Osteoblast (primary cell): ENCODE measurements at regions not wholly inside any gene's neighbourhood (a gene's known extent, or its start where the extent isn't known, plus 50 kb on each side); places are given as distances from the start of the nearest gene placed in this dataset.

Experiments used
- DNase-seq: peaks from one replicate; pipeline ENCODE4 v3.0.0; 2011; ENCODE audit warnings: low spot score, mixed read lengths; ENCODE audit not compliant: insufficient read length; ENCODE audit errors: missing footprints
- H2AFZ ChIP-seq: 2 replicates; pipeline ENCODE4 v1.6.0; 2011; ENCODE audit warnings: mild to moderate bottlenecking, low read length
- H3K27ac ChIP-seq: 2 replicates; pipeline ENCODE4 v1.5.1; 2011; ENCODE audit warnings: mild to moderate bottlenecking, low read depth, low read length, moderate library complexity
- H3K27me3 ChIP-seq: 2 replicates; pipeline ENCODE4 v1.6.0; 2012; ENCODE audit warnings: mild to moderate bottlenecking, control low read depth, inconsistent platforms, low read length, moderate library complexity; ENCODE audit not compliant: insufficient read depth
- H3K36me3 ChIP-seq: 2 replicates; pipeline ENCODE4 v1.5.1; 2011; ENCODE audit warnings: mild to moderate bottlenecking, low read length, control low read depth, moderate library complexity; ENCODE audit not compliant: insufficient read depth
- H3K4me1 ChIP-seq: 2 replicates; pipeline ENCODE4 v1.5.1; 2011; ENCODE audit warnings: mild to moderate bottlenecking, low read length, control low read depth, moderate library complexity; ENCODE audit not compliant: insufficient read depth
- H3K4me2 ChIP-seq: 2 replicates; pipeline ENCODE4 v1.6.0; 2011; ENCODE audit warnings: mild to moderate bottlenecking, low read length; ENCODE audit not compliant: insufficient read depth
- H3K4me3 ChIP-seq: fragments of 200-600 bp; sonication (generic); 3 replicates; pipeline ENCODE4 v1.5.1; 2012; ENCODE audit warnings: mild to moderate bottlenecking, low read length, inconsistent platforms; ENCODE audit not compliant: insufficient read depth
- H3K79me2 ChIP-seq: 2 replicates; pipeline ENCODE4 v1.6.0; 2012; ENCODE audit warnings: mild to moderate bottlenecking, low read length, control low read depth, inconsistent platforms; ENCODE audit not compliant: insufficient read depth
- H3K9me3 ChIP-seq: 2 replicates; pipeline ENCODE4 v1.5.1; 2011; ENCODE audit warnings: low read depth, low read length, control low read depth
- H4K20me1 ChIP-seq: 2 replicates; pipeline ENCODE4 v1.6.0; 2012; ENCODE audit warnings: mild to moderate bottlenecking, low read length, control low read depth; ENCODE audit not compliant: insufficient read depth
- TF ChIP-seq, protein P1 (sequence below): IDR thresholded peaks from 2 replicates; pipeline ENCODE4 v1.5.1; 2011; ENCODE audit warnings: mild to moderate bottlenecking, low read depth, low read length, moderate library complexity; ENCODE audit errors: extremely low read depth

DNA sequence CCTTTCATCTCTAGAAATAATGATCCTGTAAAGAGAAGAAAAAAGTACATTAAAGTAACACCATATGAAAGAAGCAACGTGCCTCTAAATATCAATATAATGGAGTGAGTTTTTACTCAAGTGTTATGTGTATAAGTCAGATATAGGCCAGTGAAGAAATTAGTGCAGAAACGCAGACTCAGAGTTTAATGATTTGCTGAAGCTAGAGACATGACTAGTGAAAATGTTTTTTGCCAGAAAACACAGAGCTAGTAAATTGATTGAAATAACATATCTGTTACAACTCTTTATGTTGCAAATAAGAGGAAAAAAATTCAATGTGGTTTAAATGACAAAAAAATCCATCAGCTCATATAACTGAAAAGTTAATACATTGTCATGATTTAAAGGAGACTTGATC is 217.2 kb upstream of the NXPH2 start:
- DNase-seq, result no peak
- Histone ChIP-seq H3K4me1 (no peaks in the 10 kb centered on the region), H3K27ac (no peak overlapping the region), H3K79me2 (no peaks in the 10 kb centered on the region), H4K20me1 (no peaks in the 10 kb centered on the region), H3K36me3 (no peaks in the 10 kb centered on the region), H2AFZ (no peak overlapping the region), H3K4me2 (no peak overlapping the region), H3K27me3 (no peaks in the 10 kb centered on the region), H3K4me3 (no peak overlapping the region), H3K9me3 (no peaks in the 10 kb centered on the region)
- TF ChIP-seq, protein P1, sequence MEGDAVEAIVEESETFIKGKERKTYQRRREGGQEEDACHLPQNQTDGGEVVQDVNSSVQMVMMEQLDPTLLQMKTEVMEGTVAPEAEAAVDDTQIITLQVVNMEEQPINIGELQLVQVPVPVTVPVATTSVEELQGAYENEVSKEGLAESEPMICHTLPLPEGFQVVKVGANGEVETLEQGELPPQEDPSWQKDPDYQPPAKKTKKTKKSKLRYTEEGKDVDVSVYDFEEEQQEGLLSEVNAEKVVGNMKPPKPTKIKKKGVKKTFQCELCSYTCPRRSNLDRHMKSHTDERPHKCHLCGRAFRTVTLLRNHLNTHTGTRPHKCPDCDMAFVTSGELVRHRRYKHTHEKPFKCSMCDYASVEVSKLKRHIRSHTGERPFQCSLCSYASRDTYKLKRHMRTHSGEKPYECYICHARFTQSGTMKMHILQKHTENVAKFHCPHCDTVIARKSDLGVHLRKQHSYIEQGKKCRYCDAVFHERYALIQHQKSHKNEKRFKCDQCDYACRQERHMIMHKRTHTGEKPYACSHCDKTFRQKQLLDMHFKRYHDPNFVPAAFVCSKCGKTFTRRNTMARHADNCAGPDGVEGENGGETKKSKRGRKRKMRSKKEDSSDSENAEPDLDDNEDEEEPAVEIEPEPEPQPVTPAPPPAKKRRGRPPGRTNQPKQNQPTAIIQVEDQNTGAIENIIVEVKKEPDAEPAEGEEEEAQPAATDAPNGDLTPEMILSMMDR, result no peak

DNA sequence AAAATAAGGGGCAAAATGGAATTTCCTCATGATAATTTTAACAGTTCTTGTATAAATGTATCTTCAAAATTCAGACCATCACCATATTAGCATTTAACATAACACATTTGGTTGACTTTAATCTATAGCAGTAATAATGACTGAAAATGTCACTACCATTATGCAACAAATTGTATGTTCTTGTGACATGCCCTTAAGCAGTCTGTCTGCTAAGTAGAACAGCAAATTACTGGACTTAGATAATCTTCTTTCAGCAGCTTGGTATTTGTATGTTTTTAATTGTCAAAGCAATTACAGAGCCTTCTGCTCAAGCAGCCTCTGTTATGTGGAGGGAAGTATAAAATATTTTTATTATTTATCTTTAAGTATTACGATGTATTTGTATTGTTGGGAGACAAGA is 214.3 kb upstream of the NXPH2 start:
- TF ChIP-seq, protein P1, result no peak
- Histone ChIP-seq H4K20me1 (no peaks in the 10 kb centered on the region), H3K36me3 (no peaks in the 10 kb centered on the region), H3K9me3 (no peaks in the 10 kb centered on the region), H3K27ac (no peak overlapping the region), H3K4me3 (no peak overlapping the region), H2AFZ (no peak overlapping the region), H3K4me2 (no peak overlapping the region), H3K27me3 (no peaks in the 10 kb centered on the region), H3K79me2 (no peaks in the 10 kb centered on the region), H3K4me1 (no peaks in the 10 kb centered on the region)
- no peak for DNase-seq

DNA sequence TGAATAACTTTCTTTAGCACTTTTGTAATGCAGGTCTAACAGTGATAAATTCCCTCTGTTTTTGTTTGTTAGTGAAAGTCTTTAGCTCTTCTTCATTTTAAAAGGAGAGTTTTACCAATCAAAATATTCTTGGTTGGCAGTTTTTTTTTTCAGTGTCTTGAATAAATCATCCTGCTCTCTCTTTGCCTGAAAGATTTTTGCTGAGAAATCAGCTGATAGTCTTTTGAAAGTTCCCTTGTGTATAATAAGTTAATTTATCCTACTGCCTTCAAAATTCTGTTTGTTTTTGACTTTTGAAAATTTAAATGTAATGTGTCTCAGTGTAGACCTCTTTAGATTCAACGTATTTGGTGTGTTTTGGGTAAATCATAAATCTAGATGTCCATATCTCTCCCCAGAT is 205.7 kb upstream of the NXPH2 start:
- no peak overlapping the region for H3K27ac ChIP-seq
- no peak for DNase-seq
- H3K9me3 ChIP-seq, result peaks cover 2% of the 10 kb centered on the region
- H3K36me3 ChIP-seq, result no peaks in the 10 kb centered on the region
- no peaks in the 10 kb centered on the region for H3K27me3 ChIP-seq
- no peak overlapping the region for H2AFZ ChIP-seq
- H3K4me3 ChIP-seq, result no peak overlapping the region
- no peaks in the 10 kb centered on the region for H4K20me1 ChIP-seq
- TF ChIP-seq, protein P1, result no peak
- no peaks in the 10 kb centered on the region for H3K4me1 ChIP-seq
- H3K4me2 ChIP-seq, result no peak overlapping the region
- no peaks in the 10 kb centered on the region for H3K79me2 ChIP-seq

DNA sequence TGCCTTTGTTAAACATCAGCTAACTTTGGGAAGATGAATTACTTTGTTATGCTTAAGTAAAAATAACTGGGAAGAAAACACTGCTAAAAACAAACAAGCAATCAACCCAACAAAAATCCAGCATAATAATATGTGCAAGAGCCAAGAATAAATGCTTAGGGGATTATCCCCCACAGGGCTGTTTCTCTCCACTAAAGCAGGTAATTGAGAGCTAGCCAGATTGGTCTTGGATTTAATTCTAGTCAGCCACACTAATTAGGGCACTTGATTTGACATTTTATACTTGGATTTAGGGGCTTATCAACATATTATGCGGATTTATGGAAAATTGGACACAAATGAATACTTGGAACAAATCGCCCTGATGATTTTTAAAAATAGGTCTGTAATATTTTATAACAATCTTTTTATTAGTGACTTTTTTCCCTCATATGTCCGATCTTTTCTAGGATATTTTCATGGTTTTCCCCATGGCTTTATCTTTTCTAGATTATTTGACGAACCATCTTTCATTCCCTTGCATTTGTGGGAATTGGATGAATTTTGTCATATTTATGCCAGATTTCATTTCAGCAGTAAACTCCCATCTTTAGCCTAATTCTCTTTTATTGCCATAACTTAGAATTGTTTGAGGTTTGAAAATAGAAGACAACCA is 199.1 kb upstream of the NXPH2 start:
- Histone ChIP-seq H3K9me3 (no peaks in the 10 kb centered on the region), H3K27ac (no peak overlapping the region), H2AFZ (no peak overlapping the region), H3K79me2 (no peaks in the 10 kb centered on the region), H3K4me1 (no peaks in the 10 kb centered on the region), H3K27me3 (no peaks in the 10 kb centered on the region), H3K4me3 (no peak overlapping the region), H3K4me2 (no peak overlapping the region), H3K36me3 (no peaks in the 10 kb centered on the region), H4K20me1 (no peaks in the 10 kb centered on the region)
- TF ChIP-seq, protein P1, result no peak
- DNase-seq, result no peak
